Caco-2 (cell line): ENCODE measurements at regions not wholly inside any gene's neighbourhood (a gene's known extent, or its start where the extent isn't known, plus 50 kb on each side); places are given as distances from the start of the nearest gene placed in this dataset.
"Not testable (repeated sequence)": the region's sequence is repeated elsewhere in the genome, so short reads cannot be mapped to it uniquely, and the experiment has no call there.

Experiments used
- BruUV-seq: library from RNA; stranded (reverse); fragments of 400-500 nt; replicated peaks from 2 replicates; lab custom pipeline; 2021; lab: Mats Ljungman, UMichigan
- CTCF ChIA-PET: fragments of 300-600 bp; sonication (Branson Sonifier 250); formaldehyde crosslinking; loops from one replicate; lab custom pipeline; 2022; ENCODE audit warnings: antibody characterized with exemption; lab: Charles Lee
- POLR2A ChIA-PET: fragments of 300-600 bp; sonication (Branson Sonifier 250); formaldehyde crosslinking; loops from one replicate; lab custom pipeline; 2022; ENCODE audit warnings: antibody characterized with exemption; lab: Charles Lee
- DNase-seq, 2 experiments: peaks; one replicate each; pipeline versions ENCODE4 v3.0.0 to v3.0.0-alpha.2; 2020 to 2022
- H3K27me3 ChIP-seq: replicated peaks from 2 replicates; pipeline ENCODE4 v1.6.0; 2011; ENCODE audit warnings: low read length; ENCODE audit not compliant: control insufficient read depth, insufficient read depth
- H3K36me3 ChIP-seq: 2 replicates; pipeline ENCODE4 v1.5.1; 2011; ENCODE audit warnings: low read length; ENCODE audit not compliant: control insufficient read depth, insufficient read depth
- H3K4me1 ChIP-seq: fragments of 250-450 bp; sonication (Bioruptor Pico); 2 replicates; pipeline ENCODE4 v1.5.1; 2020; ENCODE audit warnings: mild to moderate bottlenecking
- H3K4me3 ChIP-seq: 2 replicates; pipeline ENCODE4 v1.5.1; 2011; ENCODE audit warnings: low read depth, mild to moderate bottlenecking, control low read depth, low read length
- H3K9me3 ChIP-seq: fragments of 250-450 bp; sonication (Bioruptor Pico); 2 replicates; pipeline ENCODE4 v1.5.1; 2020; ENCODE audit warnings: mild to moderate bottlenecking, moderate library complexity
- H3K27ac Mint-ChIP-seq: one replicate; pipeline ENCODE4 v1.8.0; 2022; ENCODE audit warnings: mixed read lengths; ENCODE audit not compliant: unreplicated experiment
- H3K27me3 Mint-ChIP-seq: one replicate; pipeline ENCODE4 v1.8.0; 2022; ENCODE audit warnings: mixed read lengths; ENCODE audit not compliant: insufficient read depth, unreplicated experiment
- H3K36me3 Mint-ChIP-seq: one replicate; pipeline ENCODE4 v1.8.0; 2022; ENCODE audit warnings: mild to moderate bottlenecking, mixed read lengths; ENCODE audit not compliant: insufficient read depth, unreplicated experiment
- H3K4me1 Mint-ChIP-seq: one replicate; pipeline ENCODE4 v1.8.0; 2022; ENCODE audit warnings: low read depth, mixed read lengths; ENCODE audit not compliant: unreplicated experiment
- H3K4me3 Mint-ChIP-seq: one replicate; pipeline ENCODE4 v1.8.0; 2022; ENCODE audit warnings: mild to moderate bottlenecking, moderate library complexity, mixed read lengths; ENCODE audit not compliant: unreplicated experiment
- H3K9me3 Mint-ChIP-seq: one replicate; pipeline ENCODE4 v1.8.0; 2022; ENCODE audit warnings: mixed read lengths; ENCODE audit not compliant: unreplicated experiment
- CTCF ChIP-seq, 2 experiments: fragments of 200-600 bp in 1 of 2; IDR thresholded peaks; 1 replicate in 1 of 2; 2 replicates in 1 of 2; pipeline versions ENCODE4 v1.5.1 to v1.8.0; 2011 to 2022; ENCODE audit warnings: antibody characterized with exemption in 1 of 2, control low read depth in 1 of 2, inconsistent platforms in 1 of 2, low read depth in 1 of 2, low read length in 1 of 2, mild to moderate bottlenecking in 1 of 2, moderate library complexity in 1 of 2; ENCODE audit not compliant: insufficient read depth in 1 of 2, severe bottlenecking in 1 of 2, unreplicated experiment in 1 of 2
- intact Hi-C: fragments of 100-400 bp; cut with micrococcal nuclease; formaldehyde crosslinking; loops from one replicate; pipeline ENCODE4 v1.10.0; 2022; ENCODE audit not compliant: unreplicated experiment

DNA sequence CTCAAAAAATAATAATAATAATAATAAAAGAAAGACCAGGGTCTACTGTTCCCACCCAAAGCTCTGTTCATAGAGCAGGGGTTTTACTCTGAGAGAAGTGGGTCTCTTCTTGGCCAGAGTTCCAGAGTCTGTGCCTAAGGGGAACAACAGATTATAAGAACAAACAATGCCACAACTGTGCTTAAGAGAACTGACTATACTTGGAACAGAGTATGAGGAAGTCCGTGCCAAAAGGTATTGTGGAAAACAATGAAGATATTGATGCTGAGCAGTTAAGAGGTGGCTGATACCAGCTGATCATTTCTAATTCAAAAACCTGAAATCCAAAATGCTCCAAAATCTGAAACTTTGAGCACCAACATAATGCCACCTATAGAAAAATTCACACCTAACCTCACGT, 229.6 kb downstream of the FBXO8 start:
- Mint-ChIP-seq H3K4me3 (no peak overlapping the region), H3K9me3 (peaks cover 15% of the 10 kb centered on the region), H3K4me1 (no peaks in the 10 kb centered on the region), H3K27me3 (no peaks in the 10 kb centered on the region), H3K27ac (no peak overlapping the region), H3K36me3 (no peaks in the 10 kb centered on the region)
- ChIA-PET POLR2A (no interaction called here), CTCF (no interaction called here)
- Histone ChIP-seq H3K4me1 (no peaks in the 10 kb centered on the region), H3K27me3 (no peaks in the 10 kb centered on the region), H3K4me3 (no peak overlapping the region), H3K9me3 (no peaks in the 10 kb centered on the region), H3K36me3 (no peaks in the 10 kb centered on the region)
- no TSS peak for BruUV-seq
- intact Hi-C loops = no loop called here
- no peak for DNase-seq
- no peak for TF ChIP-seq CTCF (IDR thresholded peaks at IDR 0.05; ENCODE audit: insufficient read depth in 1 of 2, low read depth in 1 of 2, low read length in 1 of 2, severe bottlenecking in 1 of 2, unreplicated experiment in 1 of 2)

- H3K4me3 ChIP-seq = no peak overlapping the region
- ChIA-PET CTCF (no interaction called here), POLR2A (no interaction called here)
- TF ChIP-seq CTCF (IDR thresholded peaks at IDR 0.05; ENCODE audit: insufficient read depth in 1 of 2, low read depth in 1 of 2, low read length in 1 of 2, severe bottlenecking in 1 of 2, unreplicated experiment in 1 of 2) = no peak
- Mint-ChIP-seq H3K4me3 (no peak overlapping the region), H3K36me3 (no peaks in the 10 kb centered on the region), H3K4me1 (peaks cover 6% of the 10 kb centered on the region), H3K27ac (no peak overlapping the region), H3K27me3 (no peaks in the 10 kb centered on the region), H3K9me3 (no peaks in the 10 kb centered on the region)
- H3K27me3 ChIP-seq = no peaks in the 10 kb centered on the region
- intact Hi-C loops = no loop called here
- BruUV-seq = no TSS peak
- no peaks in the 10 kb centered on the region for H3K4me1 ChIP-seq
- H3K36me3 ChIP-seq = no peaks in the 10 kb centered on the region
- no peak for DNase-seq
- H3K9me3 ChIP-seq = no peaks in the 10 kb centered on the region
Observed at GRCh38 chr4:174047363-174047762, 236.1 kb downstream of the FBXO8 start.

DNA sequence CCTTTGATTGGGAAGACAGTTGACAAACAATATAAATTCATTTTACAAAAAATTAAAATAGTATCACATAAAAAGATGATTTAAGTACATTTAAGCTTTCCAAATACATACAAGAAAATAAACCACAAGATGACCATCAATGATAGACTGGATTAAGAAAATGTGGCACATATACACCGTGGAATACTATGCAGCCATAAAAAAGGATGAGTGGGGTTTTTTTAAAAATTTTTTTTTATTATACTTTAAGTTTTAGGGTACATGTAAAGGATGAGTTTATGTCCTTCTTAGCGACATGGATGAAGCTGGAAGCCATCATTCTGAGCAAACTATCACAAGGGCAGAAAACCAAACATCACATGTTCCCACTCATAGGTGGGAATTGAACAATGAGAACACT, 237.6 kb downstream of the FBXO8 start:
- H3K9me3 Mint-ChIP-seq, H3K36me3 Mint-ChIP-seq, H3K27me3 Mint-ChIP-seq, H3K27ac Mint-ChIP-seq, H3K36me3 ChIP-seq, intact Hi-C loops, H3K9me3 ChIP-seq, DNase-seq, CTCF ChIA-PET, H3K4me3 ChIP-seq, BruUV-seq, POLR2A ChIA-PET, H3K27me3 ChIP-seq, H3K4me3 Mint-ChIP-seq, H3K4me1 ChIP-seq, H3K4me1 Mint-ChIP-seq: not testable (repeated sequence)

DNA sequence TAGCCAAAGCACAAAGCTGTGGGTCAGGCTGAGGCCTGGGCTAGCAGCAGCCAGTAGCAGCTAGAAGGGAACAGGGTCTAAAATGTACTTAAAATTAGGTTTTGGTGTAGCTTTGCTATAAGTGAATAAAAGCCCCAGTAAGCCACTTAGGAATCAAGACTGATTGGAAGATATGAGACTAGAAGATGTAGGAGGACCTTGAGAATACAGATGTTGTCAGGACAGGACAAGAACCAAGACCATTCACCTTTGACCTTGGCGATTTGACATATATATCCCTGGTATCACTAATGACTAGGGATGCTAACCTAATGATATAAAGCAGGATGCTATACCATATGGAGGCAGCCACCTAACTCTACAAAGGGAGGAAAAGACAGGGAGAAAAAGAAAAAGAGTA, 238.1 kb downstream of the FBXO8 start:
- BruUV-seq = no TSS peak
- no peak for TF ChIP-seq CTCF (IDR thresholded peaks at IDR 0.05; ENCODE audit: insufficient read depth in 1 of 2, low read depth in 1 of 2, low read length in 1 of 2, severe bottlenecking in 1 of 2, unreplicated experiment in 1 of 2)
- Histone ChIP-seq H3K9me3 (no peaks in the 10 kb centered on the region), H3K4me3 (no peak overlapping the region), H3K4me1 (no peaks in the 10 kb centered on the region), H3K36me3 (no peaks in the 10 kb centered on the region), H3K27me3 (no peaks in the 10 kb centered on the region)
- ChIA-PET CTCF (no interaction called here), POLR2A (no interaction called here)
- Mint-ChIP-seq H3K27ac (no peak overlapping the region), H3K36me3 (no peaks in the 10 kb centered on the region), H3K27me3 (no peaks in the 10 kb centered on the region), H3K4me3 (no peak overlapping the region), H3K9me3 (no peaks in the 10 kb centered on the region), H3K4me1 (peaks cover 6% of the 10 kb centered on the region)
- DNase-seq = no peak
- intact Hi-C loops = no loop called here
